GM18870 (cell line): ENCODE measurements at regions not wholly inside any gene's neighbourhood (a gene's known extent, or its start where the extent isn't known, plus 50 kb on each side); places are given as distances from the start of the nearest gene placed in this dataset.

Source experiments
- ATAC-seq: cut with Tn5 transposase; IDR thresholded peaks from one replicate; pipeline ENCODE4 v1.9.1; 2021; ENCODE audit warnings: moderate library complexity; ENCODE audit not compliant: unreplicated experiment

DNA sequence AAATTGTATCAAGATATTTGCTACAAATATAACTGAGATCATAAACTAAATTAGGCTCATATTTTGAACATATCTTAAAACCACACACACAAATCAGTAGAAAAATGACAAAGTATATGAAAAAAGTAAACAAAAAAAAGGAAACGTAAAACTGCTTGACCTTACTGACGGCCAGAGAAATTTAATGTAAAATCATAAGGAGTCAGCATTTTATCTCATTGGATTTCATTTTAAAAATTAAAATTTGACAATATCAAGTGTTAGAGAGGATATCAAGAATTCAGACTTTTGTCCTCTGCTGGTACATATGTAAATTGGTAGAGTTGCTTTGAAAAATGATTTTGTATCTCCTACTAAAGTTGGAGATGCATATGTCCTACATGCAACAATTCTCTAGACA lies 209.2 kb upstream of the ZC3H15 start:
- no peak for ATAC-seq

DNA sequence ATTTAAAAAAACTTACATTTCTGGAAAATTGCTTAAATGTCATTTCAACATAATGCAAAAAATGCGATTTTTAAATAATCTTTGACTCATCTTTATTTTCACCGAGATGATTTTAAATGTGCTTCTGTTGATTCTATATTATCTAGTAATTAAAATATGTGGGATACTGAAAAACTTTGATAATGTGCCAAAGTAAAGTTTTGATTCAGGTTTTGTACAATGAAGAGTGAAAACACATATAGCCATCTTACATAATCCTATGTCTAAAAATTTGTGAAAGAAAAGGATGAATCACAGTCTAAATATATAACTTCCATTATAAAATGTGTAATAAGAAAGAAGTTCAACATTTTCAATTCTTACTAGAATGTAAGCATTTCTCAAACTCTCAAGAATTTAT lies 204.3 kb upstream of the ZC3H15 start:
- no peak for ATAC-seq

DNA sequence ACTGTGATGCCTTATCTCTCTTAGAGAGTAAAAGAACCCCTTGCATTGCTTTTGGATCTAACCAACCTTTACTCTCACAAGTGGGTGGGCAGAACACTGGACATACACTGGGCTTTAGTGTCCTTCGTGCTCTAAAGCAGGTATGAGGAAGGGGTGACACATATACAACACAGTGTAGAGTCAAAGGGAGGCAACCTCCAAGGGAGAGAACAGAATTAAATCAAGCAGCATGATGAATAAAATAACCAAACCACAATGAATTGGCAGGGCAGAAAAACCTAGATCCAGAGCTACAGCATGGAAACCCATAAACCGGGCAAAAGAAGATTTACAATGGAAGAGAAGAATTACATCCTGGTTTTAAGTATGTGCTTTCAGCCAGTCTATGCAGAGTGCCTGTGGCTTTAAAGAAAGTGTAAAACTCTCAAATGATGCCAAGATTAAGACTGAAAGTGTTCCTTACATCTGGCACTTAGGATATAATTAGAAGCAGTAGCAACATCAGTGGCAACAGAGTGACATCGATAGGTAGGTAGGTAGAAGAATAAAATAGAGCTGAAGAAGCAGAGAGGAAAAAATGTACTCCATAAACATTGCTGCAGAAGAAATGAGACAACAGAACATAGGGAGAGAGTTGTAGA lies 191.7 kb upstream of the ZC3H15 start:
- ATAC-seq = no peak

DNA sequence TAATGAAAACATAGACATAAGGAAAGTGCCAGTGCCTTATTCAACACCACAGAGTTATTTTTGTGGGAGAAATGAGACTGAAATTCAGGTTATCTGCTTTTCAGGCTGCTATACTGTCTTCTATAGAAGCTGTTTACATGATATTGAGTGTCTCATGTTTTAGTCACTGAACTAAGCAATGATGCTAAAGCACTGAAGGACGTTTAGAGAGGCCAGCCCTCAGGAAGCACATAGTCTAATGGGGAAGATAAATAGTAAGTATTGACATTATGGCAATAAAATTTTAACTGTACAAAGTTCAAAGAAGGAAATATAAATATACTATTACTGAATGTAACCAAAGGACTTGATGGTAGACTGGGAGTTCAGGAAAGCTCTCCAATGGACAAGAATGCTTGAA lies 186.4 kb upstream of the ZC3H15 start:
- no peak for ATAC-seq

DNA sequence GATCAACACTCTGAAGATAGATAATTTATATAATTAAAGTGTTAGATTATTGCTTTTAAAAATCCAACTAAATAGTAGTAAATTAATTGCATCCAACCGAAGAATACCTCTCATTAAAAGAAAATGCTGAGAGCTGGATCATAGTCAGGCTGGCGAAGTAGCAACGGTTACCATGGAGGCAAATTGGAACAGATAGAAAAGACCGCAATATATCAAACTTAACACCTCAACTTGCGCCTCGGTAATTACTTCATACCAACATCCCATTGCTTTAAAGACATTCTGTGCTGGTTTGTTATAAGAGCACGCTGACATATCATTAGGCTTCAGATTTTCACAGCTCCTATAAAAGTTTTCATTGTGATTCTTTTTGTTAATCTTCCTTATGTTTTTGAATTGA lies 183.8 kb upstream of the ZC3H15 start:
- no peak for ATAC-seq

DNA sequence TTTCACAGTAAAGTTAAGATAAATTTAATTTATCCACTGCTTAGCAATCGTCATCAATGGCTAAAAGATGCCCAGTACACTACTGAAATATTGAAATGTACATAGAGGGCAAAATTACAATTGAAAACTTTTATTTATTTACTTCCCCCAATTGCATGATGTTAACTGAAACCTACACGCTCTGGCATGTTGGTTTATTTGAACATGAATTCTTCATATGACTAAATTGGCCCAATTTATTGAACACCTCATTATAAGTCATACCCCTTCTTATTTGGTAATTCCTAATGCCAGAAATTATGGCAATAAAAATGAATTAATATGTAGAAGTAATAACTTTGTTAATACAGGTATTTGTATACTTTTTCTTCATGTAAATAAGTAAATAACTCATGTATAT lies 183.0 kb upstream of the ZC3H15 start:
- ATAC-seq = no peak

DNA sequence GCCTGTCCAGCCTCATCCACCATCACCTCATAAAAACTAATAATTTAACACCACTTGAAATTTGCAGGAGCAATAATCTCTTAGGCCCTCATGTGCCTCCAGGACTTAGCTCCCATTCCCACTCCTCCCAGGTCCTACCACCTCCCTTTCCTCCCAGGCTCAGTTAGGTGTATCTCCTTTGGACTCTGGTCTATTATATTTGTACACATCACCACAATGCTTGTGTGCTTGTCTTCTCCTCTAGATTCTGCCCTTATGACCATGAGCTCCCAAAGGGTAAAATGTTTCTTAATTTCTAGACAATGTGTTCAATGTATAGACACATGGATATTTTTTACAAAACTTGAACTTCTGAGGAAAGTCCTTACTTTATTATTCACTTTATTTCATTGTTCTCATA lies 182.0 kb upstream of the ZC3H15 start:
- ATAC-seq = no peak

DNA sequence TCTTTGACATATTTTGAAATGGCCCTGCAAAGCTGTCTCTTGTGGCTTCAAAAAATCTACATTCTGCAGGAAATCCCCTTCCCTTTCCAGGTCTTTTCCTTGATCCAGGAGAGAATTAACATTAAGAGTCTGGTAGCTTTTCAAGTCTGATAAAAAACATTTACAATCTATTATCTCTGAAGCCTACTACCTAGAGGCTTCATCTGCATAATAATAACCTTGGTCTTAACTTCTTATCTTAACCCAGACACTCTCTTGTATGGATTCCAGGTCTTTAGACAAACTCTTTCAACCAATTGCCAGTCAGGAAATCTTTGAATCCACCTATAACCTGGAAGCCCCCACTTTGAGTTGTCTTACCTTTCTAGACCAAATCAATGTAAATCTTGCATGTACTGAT lies 179.3 kb upstream of the ZC3H15 start:
- no peak for ATAC-seq

DNA sequence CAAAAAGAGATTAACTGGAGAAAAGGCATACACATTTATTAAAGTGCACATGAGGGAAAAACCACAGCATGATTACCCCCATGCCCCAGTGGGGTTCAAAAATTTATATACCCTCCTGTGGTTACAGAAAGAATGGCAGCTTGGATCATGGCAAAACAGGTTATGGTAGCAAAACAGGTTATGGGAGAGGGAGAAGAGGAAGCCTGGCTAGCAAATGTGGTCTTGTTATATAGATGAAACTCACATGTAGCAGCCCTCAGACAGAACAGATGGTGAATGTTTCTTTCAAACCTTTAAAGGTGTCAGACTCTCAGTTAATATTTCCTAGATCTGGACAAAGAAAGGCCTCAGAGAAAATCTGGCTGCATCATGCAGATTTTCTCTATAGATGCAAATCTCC lies 178.2 kb upstream of the ZC3H15 start:
- peak; percentile 55 for ATAC-seq

DNA sequence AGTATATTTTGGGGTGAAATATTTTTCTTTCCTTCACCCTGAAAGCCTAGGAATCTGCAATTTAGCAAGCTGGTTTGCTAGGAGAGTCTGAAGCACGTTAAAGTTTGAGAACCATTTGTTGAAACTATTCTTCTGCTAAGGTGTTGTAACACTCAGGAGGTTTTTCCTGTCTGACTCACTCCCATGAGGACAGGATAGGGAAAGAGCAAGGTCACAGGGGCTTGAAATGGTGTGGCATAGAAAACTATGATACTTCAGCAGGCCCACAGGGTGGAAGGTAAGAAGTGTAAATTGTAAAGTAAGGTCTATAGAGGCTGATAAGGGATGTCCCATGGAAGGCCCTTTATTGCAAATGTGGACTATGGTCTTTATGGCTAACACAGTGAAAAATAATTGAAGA lies 177.7 kb upstream of the ZC3H15 start:
- ATAC-seq = no peak

DNA sequence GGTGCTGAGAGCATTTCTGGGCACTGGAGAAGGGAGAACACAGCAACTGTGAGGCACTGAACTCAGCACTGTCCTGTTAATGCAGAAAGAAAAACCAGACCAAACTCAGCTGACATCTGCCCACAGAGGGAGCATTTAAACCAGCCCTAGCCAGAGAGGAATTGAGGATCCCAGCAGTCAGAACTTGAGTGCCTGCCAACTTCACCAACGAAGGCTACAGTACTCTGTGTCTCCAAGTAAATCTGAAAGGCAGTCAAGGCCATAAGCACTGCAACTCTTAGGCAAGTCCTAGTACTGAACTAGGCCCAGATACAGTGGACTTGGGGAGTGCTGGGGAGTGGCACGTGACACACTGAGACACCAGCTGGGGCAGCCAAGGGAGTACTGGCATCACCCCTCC lies 176.2 kb upstream of the ZC3H15 start:
- ATAC-seq = no peak

DNA sequence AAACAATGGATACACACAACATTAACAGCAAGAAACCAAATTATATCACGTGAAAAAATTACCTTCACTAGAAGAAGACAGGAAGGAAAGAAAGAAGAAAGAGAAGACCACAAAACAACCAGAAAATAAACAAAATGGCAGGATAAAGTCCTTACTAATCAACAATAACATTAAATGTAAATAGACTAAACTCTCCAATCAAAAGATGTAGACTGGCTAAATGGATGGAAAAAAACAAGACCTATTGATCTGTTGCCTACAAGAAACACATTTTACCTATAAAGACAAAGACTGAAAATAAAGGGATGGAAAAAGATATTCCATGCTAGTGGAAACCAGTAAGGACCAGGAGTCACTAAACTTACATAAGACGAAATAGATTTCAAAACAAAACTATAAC lies 167.0 kb upstream of the ZC3H15 start:
- no peak for ATAC-seq

DNA sequence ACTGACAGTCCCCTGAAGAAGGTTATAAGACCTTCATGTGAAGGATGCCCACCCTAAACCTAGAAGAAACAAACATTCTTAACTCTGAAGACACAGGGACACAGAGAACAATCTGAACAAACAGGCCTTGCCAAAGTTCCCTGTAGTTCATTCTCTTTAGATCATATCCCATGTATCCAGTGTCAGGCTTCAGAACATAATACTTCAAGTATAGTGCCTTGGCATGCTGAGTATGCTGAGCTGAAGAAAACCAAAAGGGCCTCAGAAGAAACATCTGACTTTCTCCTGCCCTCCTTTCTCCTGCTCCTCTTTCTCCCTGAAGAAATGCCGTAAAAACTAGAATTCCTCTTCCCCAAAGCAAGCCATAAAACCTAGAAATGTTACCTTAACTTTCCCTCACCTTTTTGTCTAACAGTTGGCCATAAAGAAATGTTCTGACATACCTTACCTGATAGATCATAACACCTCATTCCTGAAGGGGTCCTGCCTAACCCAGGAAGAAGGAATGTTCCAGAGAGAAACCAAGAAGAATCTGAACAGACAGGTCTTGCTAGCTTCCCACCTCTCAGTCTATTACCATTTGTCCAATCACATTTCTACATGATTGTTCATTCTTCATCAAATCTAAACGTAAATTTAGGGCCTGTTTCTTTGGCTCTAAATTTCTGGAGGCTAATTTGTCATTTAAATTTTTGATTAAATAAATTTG lies 160.1 kb upstream of the ZC3H15 start:
- ATAC-seq = no peak

DNA sequence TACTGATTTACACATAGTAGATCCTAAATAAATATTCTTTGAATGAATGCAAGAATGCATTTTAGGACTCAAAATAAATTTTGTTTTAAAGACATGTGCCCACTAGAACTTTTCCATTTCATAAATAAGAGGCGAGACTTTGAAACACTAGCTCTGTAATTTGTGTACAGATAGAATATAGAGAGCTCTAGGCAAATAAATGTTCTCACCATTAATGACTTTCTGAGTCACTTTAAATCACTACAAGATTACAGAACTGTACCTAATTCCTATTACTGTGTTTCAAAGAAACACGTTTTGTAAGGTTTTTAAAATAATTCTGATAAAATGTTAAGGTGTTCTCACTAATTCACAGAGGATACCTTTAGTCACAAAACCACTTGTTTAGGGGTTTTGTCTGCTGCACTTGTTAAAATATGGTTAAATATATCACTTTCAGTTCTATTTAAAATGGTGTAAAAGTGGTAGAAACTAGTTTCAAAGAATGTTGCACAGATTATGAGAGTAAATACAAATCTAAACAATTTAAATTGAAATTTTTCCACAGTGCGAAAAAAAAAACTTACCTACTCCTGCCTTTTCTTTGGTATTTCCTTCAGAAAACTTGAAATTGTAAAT lies 158.7 kb upstream of the ZC3H15 start:
- ATAC-seq = peak; percentile 72

DNA sequence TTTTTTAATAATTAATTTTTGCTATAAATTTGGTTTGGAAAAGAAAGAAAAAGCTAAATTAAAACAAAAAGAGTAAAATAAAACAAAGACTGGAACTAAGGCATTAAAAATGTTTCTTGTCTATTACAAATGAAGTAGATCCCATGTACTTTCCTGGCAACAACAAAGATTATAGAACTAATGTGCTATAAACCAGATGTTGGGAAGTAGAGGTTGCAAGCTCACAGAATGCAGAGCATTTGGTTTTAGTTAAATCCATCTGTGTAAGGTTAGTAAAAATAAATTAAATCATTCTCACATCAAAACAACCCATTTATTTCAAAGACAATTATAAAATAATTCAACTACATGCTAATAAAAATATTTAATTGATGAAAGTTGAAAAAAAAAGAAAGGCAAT lies 157.2 kb upstream of the ZC3H15 start:
- ATAC-seq = no peak

DNA sequence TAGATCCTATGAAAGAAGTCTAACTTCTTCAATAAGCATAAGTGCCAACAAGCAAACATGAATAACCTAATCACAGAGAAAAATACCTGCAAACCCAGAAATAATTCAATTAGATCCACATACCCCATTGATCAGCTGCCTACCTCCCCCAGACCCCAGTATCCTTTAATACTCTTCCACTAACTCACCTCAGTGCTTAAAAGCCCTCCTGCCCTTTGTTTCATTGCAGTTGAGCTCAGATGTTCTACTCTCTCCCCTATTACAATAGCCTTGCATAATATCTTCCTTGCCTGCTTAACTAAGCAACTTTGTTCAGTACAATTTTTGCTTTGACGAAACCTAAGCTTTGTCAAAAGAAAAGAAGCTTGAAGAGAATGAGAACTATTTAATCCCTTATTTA lies 156.0 kb upstream of the ZC3H15 start:
- no peak for ATAC-seq

DNA sequence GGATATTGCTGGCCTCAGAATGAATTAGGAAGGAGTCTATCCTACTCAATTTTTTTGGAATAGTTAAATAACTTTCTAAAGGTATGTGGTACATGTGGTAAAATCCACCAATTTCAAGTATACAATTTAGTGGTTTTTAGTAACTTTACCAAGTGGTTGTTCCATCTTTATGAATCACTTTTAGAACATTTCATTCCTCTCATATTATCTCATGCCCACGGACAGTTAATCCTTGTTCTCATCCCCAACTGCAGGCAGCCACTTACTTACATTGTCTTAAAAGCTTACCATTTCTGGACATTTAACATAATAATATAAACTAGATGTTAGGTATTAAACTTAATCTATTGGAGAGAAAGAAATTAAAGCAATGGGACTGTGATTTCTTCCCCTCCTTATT lies 146.3 kb upstream of the ZC3H15 start:
- no peak for ATAC-seq

DNA sequence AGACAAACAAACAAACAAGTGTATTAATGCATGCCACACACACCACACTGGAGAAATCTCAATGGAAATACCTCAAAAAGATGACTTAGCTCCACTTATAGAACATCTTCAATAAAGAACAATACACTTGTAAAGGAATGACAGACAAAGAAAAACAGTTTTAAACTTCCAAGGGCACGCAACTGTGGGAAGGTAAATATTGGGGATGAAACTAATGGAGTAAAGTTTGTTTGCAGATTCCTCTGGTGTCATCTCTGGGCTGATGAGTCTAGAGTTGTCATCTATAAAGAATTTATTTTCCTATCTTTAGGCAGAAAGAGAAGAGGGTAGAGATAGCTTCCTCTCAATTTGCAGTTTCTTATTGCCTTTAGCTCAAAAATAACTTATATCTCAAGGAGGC lies 144.0 kb upstream of the ZC3H15 start:
- no peak for ATAC-seq

DNA sequence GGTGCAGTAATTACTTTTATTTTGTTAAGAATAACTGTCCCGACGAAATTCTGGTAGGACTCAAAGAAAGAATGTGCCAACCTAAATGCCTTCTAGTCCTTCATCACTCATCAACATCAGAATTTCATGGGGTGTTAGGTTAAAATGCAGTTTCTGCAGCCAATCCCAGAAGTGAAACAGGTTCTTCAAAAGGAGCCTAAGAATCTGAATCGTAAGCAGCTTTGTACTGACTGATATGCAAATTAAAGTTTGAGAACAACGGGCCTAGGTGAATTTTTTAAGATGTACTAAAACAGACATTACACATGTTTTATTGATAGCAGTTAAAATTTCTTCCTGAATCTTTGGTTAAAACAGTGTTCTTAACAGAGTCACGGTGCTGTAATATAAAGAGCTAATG lies 140.3 kb upstream of the ZC3H15 start:
- ATAC-seq = no peak

DNA sequence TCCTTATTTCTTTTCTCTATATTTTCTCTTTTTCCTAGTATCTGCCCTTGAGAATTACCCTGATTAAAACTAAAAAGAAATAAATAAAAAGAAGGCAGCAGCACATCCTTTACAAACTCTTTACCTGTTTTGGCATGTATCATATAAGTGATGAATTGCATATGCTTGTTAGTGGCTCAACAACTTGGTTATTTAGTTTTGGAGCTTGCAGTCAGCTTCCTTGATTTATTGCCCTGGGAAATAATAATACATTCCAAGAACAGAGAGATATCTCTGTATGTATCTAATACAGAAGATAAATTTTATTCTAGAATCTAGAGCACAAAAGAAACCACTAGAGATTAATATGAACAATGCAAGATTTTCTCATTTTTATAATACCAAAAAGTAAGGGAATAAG lies 139.8 kb upstream of the ZC3H15 start:
- ATAC-seq = no peak

DNA sequence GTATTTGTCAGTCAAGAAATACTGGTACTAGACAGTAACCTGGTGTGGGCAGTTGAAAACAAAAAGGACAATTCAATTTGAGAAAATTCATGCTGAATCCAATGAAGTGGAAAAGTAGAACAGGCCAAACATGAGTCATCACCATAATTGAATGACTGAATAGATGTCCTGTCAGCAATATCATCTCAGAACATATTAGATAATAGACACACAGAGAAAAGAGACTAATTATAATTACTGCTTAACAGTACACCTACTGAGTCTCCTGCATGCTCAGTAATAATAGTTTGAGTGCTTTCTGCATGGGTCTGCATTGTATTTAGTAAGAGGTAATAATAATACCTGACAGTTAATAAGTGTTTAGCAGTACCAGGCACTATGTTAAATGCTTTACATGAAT lies 138.6 kb upstream of the ZC3H15 start:
- no peak for ATAC-seq

DNA sequence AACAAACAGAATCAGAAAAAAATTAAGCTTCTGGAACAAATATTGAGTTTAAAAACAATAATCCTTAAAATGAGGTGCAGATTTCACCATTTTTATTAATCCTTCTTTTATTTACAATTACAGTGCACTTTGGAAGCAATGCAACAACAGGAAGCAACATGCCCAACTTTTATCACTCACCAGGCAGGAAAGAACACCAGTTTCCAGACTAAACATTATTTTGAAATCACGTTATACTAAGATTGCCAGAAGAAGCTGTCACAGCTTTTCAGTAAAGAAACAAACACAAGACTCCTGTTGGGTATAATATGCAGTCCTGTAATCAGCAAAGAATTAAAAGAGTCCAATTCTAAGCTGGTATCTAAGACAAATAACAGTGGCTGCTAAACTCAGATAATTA lies 137.9 kb upstream of the ZC3H15 start:
- ATAC-seq = no peak

DNA sequence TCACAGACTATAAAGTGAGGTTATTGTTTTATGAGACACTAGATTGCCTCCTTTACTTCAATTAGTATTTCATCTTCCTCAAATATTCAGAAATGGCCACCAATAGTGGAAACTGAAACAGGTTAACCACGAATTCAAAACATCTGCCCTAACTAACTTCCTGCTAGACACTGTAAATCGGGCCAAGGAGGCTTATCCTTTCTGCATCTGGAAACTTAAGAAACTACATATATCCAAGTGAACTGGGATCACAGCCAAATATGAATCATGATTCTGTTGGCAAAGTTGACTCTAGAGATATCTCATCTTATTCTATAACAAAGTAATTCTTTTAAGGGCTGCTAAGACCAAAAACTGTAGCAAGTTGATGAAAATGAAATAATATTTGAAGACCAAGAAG lies 136.6 kb upstream of the ZC3H15 start:
- peak; percentile 70 for ATAC-seq
